Liver (tissue), 3 donors: ENCODE measurements at regions not wholly inside any gene's neighbourhood (a gene's known extent, or its start where the extent isn't known, plus 50 kb on each side); places are given as distances from the start of the nearest gene placed in this dataset.

Source experiments
- ATF3 ChIP-seq: IDR thresholded peaks from 2 replicates; pipeline ENCODE4 v1.6.1; 2016; ENCODE audit warnings: antibody characterized with exemption
- CTCF ChIP-seq: fragments of 150-350 bp; IDR thresholded peaks from 2 replicates; pipeline ENCODE4 v1.5.1; 2017; ENCODE audit warnings: improper control_type of control experiment, low read depth, low read length; ENCODE audit not compliant: missing input control
- EGR1 ChIP-seq, 2 donors: IDR thresholded peaks; 2 replicates each; pipeline ENCODE4 v1.6.1; 2016 to 2018; ENCODE audit warnings: antibody characterized with exemption in 2 of 2, low read depth in 2 of 2
- GABPA ChIP-seq, 2 donors: IDR thresholded peaks in 1 of 2; conservative IDR thresholded peaks in 1 of 2; 2 replicates each; pipeline ENCODE4 v1.6.1; 2016; ENCODE audit warnings: antibody characterized with exemption in 2 of 2, mild to moderate bottlenecking in 1 of 2, moderate library complexity in 1 of 2
- JUND ChIP-seq, 2 donors: IDR thresholded peaks; 2 replicates each; pipeline ENCODE4 v1.6.1; 2016; ENCODE audit warnings: antibody characterized with exemption in 2 of 2
- MAX ChIP-seq: IDR thresholded peaks from 2 replicates; pipeline ENCODE4 v1.6.1; 2016; ENCODE audit warnings: antibody characterized with exemption
- RAD21 ChIP-seq, 2 donors: IDR thresholded peaks; 2 replicates each; pipeline ENCODE4 v1.6.1; 2016; ENCODE audit warnings: antibody characterized with exemption in 2 of 2, mild to moderate bottlenecking in 2 of 2
- REST ChIP-seq: IDR thresholded peaks from 2 replicates; pipeline ENCODE4 v1.6.1; 2016; ENCODE audit warnings: antibody characterized with exemption, mild to moderate bottlenecking
- RXRA ChIP-seq, 2 donors: IDR thresholded peaks; 2 replicates each; pipeline ENCODE4 v1.6.1; 2017 to 2018; ENCODE audit warnings: antibody characterized with exemption in 2 of 2, mild to moderate bottlenecking in 1 of 2
- TAF1 ChIP-seq: conservative IDR thresholded peaks from 2 replicates; pipeline ENCODE4 v1.6.1; 2016; ENCODE audit warnings: antibody characterized with exemption, mild to moderate bottlenecking
- YY1 ChIP-seq: IDR thresholded peaks from 2 replicates; pipeline ENCODE4 v1.6.1; 2016; ENCODE audit warnings: antibody characterized with exemption, mild to moderate bottlenecking
- ZBTB33 ChIP-seq: IDR thresholded peaks from 2 replicates; pipeline ENCODE4 v1.6.1; 2016; ENCODE audit warnings: antibody characterized with exemption
- donor health status: healthy.
- donor health status: healthy.

GRCh38 chr1:244957525-244957924 lies 93.2 kb upstream of the HNRNPU start:
- TF ChIP-seq CTCF (no peak), YY1 (no peak), JUND (IDR thresholded peaks at IDR 0.05) (no peak), TAF1 (no peak), ATF3 (no peak), MAX (no peak), EGR1 (IDR thresholded peaks at IDR 0.05; ENCODE audit: low read depth in 2 of 2) (no peak), ZBTB33 (no peak), REST (no peak), RAD21 (IDR thresholded peaks at IDR 0.05) (no peak), RXRA (IDR thresholded peaks at IDR 0.05) (no peak), GABPA (IDR thresholded peaks at IDR 0.05 in 1 of 2, conservative IDR thresholded peaks at IDR 0.05 in 1 of 2) (no peak)
